ENCODE measurements at regions not wholly inside any gene's neighbourhood (a gene's known extent, or its start where the extent isn't known, plus 50 kb on each side); places are given as distances from the start of the nearest gene placed in this dataset.

- TF ChIP-seq POLR2A (IDR thresholded peaks at IDR 0.05; ENCODE audit: low read length) (no peak), GATA1 (IDR thresholded peaks at IDR 0.05; ENCODE audit: low read depth, low read length) (no peak)
Measured at GRCh38 chrX:53794181-53794580, 107.7 kb upstream of the HUWE1 start.

All from erythroblast (primary cell).